DND-41 (cell line): ENCODE measurements at regions not wholly inside any gene's neighbourhood (a gene's known extent, or its start where the extent isn't known, plus 50 kb on each side); places are given as distances from the start of the nearest gene placed in this dataset.

Source experiments
- EZH2 ChIP-seq: IDR thresholded peaks from 3 replicates; pipeline ENCODE4 v1.6.1; 2012; ENCODE audit warnings: borderline replicate concordance, low read depth, mild to moderate bottlenecking, moderate library complexity, low read length, inconsistent platforms; ENCODE audit not compliant: severe bottlenecking
- TF ChIP-seq, protein P1 (sequence below): IDR thresholded peaks from 2 replicates; pipeline ENCODE4 v1.5.1; 2012; ENCODE audit warnings: borderline replicate concordance, low read length, moderate library complexity, mild to moderate bottlenecking; ENCODE audit not compliant: poor library complexity, severe bottlenecking; ENCODE audit errors: extremely low read depth

DNA sequence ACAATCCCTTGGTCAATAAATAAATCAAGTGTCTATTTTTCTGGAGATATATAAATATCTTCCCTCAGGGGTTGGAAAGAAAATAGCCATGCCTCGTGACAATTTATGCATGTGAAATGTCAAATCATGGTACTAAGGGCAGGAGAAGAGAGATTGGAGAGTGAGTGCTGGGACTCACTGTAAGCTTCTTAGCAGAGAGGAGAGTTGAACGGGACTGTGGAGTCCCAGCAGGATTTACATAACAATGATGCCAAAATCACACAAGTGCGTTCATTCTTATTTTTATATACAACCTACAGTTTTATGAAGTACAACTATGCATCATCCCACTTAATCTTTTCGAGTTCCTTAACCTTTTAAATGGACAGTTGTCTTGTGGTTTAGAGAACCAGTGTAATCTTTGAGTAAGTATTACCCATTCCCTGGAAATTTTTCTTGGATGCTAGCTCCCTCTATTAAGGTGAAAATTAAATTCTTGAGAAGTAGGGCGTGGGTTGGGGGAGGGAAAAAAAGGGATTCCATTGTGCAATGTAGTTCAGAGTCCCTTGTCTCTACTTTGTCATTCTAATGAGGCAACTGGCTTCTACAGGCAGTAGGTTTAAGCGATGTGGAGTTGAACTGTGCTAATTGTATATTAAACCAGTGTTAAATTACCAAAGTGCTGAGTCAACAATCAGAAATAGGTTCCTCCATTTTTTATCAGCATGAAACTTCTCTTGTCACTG is 143.6 kb upstream of the EPHA4 start:
- TF ChIP-seq, protein P1, sequence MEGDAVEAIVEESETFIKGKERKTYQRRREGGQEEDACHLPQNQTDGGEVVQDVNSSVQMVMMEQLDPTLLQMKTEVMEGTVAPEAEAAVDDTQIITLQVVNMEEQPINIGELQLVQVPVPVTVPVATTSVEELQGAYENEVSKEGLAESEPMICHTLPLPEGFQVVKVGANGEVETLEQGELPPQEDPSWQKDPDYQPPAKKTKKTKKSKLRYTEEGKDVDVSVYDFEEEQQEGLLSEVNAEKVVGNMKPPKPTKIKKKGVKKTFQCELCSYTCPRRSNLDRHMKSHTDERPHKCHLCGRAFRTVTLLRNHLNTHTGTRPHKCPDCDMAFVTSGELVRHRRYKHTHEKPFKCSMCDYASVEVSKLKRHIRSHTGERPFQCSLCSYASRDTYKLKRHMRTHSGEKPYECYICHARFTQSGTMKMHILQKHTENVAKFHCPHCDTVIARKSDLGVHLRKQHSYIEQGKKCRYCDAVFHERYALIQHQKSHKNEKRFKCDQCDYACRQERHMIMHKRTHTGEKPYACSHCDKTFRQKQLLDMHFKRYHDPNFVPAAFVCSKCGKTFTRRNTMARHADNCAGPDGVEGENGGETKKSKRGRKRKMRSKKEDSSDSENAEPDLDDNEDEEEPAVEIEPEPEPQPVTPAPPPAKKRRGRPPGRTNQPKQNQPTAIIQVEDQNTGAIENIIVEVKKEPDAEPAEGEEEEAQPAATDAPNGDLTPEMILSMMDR, result no peak
- no peak for TF ChIP-seq EZH2
